ENCODE measurements at regions not wholly inside any gene's neighbourhood (a gene's known extent, or its start where the extent isn't known, plus 50 kb on each side); places are given as distances from the start of the nearest gene placed in this dataset.

DNA sequence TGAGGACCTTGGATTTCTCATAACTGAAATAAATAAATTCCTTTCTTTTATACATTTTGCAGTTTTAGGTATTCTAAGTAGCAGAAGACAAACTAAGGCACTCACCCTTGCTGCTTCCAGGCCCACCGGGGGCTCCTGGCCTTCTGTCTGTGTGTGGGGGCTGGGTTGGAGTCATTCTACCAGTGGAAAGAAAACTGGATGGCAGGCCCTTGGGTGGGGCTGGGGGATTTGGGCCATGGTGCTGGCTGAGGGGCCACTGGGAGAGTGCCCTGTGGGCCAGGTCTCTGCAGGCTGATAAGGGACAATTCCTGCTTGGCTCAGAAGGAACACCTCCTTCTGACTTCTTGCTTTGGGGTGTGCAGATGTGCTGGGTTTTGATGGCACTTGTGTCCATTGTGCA, 54.0 kb upstream of the CSF3R start:
- FAIRE-seq (no peak), DNase-seq (ENCODE audit: low read depth in 1 of 2, low spot score in 2 of 2) (peak in 1 of 2 experiments; percentile 32)
- Histone ChIP-seq H3K4ac (replicated peaks; ENCODE audit: insufficient read length, low read depth, low read length) (no peak overlapping the region), H2AFZ (ENCODE audit: low read length) (no peak overlapping the region), H3K18ac (ENCODE audit: extremely low read depth, low read length) (no peak overlapping the region), H3K14ac (ENCODE audit: insufficient read length) (no peak overlapping the region), H3K9me3 (ENCODE audit: insufficient read depth in 2 of 2, low read depth in 1 of 2, low read length in 1 of 2) (no peaks in the 10 kb centered on the region; a peak in 1 of 4 replicates), H4K20me1 (replicated peaks in 1 of 2; ENCODE audit: control insufficient read depth in 1 of 2, insufficient read depth in 2 of 2, low read length in 2 of 2) (peaks cover 0 to 2% of the 10 kb centered on the region in 2 experiments), H3K56ac (replicated peaks; ENCODE audit: insufficient read length, low read depth, low read length) (no peak overlapping the region), H3K4me1 (replicated peaks in 1 of 4; ENCODE audit: control insufficient read depth in 3 of 4, insufficient read depth in 4 of 4, low read length in 3 of 4) (no peaks in the 10 kb centered on the region), H3K23me2 (ENCODE audit: low read depth, low read length) (no peaks in the 10 kb centered on the region), H3K27me3 (replicated peaks in 1 of 4; ENCODE audit: control insufficient read depth in 3 of 4, extremely low read depth in 1 of 4, insufficient read depth in 3 of 4, low read length in 3 of 4) (no peaks in the 10 kb centered on the region), H3K79me1 (ENCODE audit: low read depth, low read length) (no peaks in the 10 kb centered on the region), H2BK12ac (ENCODE audit: low read depth, low read length) (no peak overlapping the region), H2BK20ac (ENCODE audit: low read length) (no peak overlapping the region), H3K4me2 (ENCODE audit: insufficient read depth in 1 of 2, low read depth in 2 of 2, low read length in 2 of 2) (no peak overlapping the region), H2BK15ac (ENCODE audit: low read length) (no peak overlapping the region), H3K27ac (ENCODE audit: low read depth, low read length) (no peak overlapping the region), H3K79me2 (ENCODE audit: control insufficient read depth in 1 of 2, insufficient read depth in 2 of 2, low read length in 2 of 2) (no peaks in the 10 kb centered on the region), H3K9ac (replicated peaks in 1 of 4; ENCODE audit: extremely low read depth in 1 of 4, low read depth in 3 of 4, low read length in 3 of 4) (no peak overlapping the region), H3K23ac (ENCODE audit: insufficient read length) (no peak overlapping the region), H2BK5ac (ENCODE audit: low read depth, low read length) (no peak overlapping the region), H2AK5ac (ENCODE audit: low read depth, low read length) (no peak overlapping the region), H4K8ac (ENCODE audit: extremely low read depth, insufficient read depth, low read length) (no peak overlapping the region), H3K4me3 (ENCODE audit: extremely low read depth in 1 of 4, insufficient read depth in 2 of 4, low read depth in 3 of 4, low read length in 4 of 4) (no peak overlapping the region), H4K5ac (ENCODE audit: insufficient read length, low read depth, low read length) (no peak overlapping the region), H3K36me3 (ENCODE audit: control insufficient read depth in 2 of 4, insufficient read depth in 4 of 4, low read length in 3 of 4) (no peaks in the 10 kb centered on the region), H2BK120ac (replicated peaks; ENCODE audit: low read depth, low read length) (no peak overlapping the region), H4K91ac (replicated peaks; ENCODE audit: insufficient read length, low read length) (no peak overlapping the region)
- no peak for TF ChIP-seq SIX5 (IDR thresholded peaks at IDR 0.05; ENCODE audit: low read depth, low read length)
- TF ChIP-seq, protein P1, sequence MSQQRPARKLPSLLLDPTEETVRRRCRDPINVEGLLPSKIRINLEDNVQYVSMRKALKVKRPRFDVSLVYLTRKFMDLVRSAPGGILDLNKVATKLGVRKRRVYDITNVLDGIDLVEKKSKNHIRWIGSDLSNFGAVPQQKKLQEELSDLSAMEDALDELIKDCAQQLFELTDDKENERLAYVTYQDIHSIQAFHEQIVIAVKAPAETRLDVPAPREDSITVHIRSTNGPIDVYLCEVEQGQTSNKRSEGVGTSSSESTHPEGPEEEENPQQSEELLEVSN (IDR thresholded peaks at IDR 0.05): no peak
- no peak for TF ChIP-seq HDAC2 (IDR thresholded peaks at IDR 0.05; ENCODE audit: borderline replicate concordance in 1 of 2, low read depth in 2 of 2, low read length in 2 of 2)
- TF ChIP-seq EZH2 (IDR thresholded peaks at IDR 0.05; ENCODE audit: low read depth, low read length, severe bottlenecking): no peak
- ChIA-PET POLR2A (ENCODE audit: partially characterized antibody) (no interaction called here), CTCF (ENCODE audit: partially characterized antibody) (interaction anchor here (4.7 kb wide), 1 partner anchor 20 kb away, joined by 33 read pairs; no protein-coding TSS in a partner anchor)
- WGBS, 2 experiments (ENCODE audit: extremely low coverage in 1 of 2, insufficient coverage in 1 of 2, insufficient read length in 1 of 2, insufficient replicate concordance in 2 of 2, low coverage in 1 of 2, low lambda C conversion rate in 2 of 2, missing lambda C conversion rate in 1 of 2): 100% methylated on average over 1 of the region's 1 CpG; no CpG with 5 or more reads in 1 of the 2 experiments

Measured in H1 (cell line).